ENCODE measurements at regions not wholly inside any gene's neighbourhood (a gene's known extent, or its start where the extent isn't known, plus 50 kb on each side); places are given as distances from the start of the nearest gene placed in this dataset.

GRCh38 chr16:59305850-59306249, 571.7 kb upstream of the GOT2 start:
- DNase-seq (ENCODE audit: extremely low read depth in 1 of 4, low spot score in 3 of 4) (no peak), FAIRE-seq (no peak), ATAC-seq (no peak)
- no peak overlapping the region for H3K4me2 ChIP-seq (ENCODE audit: insufficient read depth, low read length)
- no peak for TF ChIP-seq ZNF589 (CRISPR knock-in tag; IDR thresholded peaks at IDR 0.05; ENCODE audit: low read depth)
- no peak for TF ChIP-seq ZNF280B (CRISPR knock-in tag; IDR thresholded peaks at IDR 0.05)
- TF ChIP-seq CGGBP1 (CRISPR knock-in tag; IDR thresholded peaks at IDR 0.05), result no peak
- no peak for TF ChIP-seq SIX5 (IDR thresholded peaks at IDR 0.05; ENCODE audit: borderline replicate concordance in 1 of 2, insufficient read depth in 1 of 2, low read depth in 1 of 2, low read length in 2 of 2)
- no peak for TF ChIP-seq RBM14 (IDR thresholded peaks at IDR 0.05; ENCODE audit: borderline replicate concordance, insufficient read depth, low read depth, low read length)
- TF ChIP-seq NCOA2 (IDR thresholded peaks at IDR 0.05; ENCODE audit: partially characterized antibody in 2 of 2), result no peak
- no peak for TF ChIP-seq YY1 (IDR thresholded peaks at IDR 0.05; ENCODE audit: borderline replicate concordance in 1 of 3, control insufficient read depth in 1 of 3, extremely low read depth in 1 of 3, insufficient read depth in 3 of 3, insufficient read length in 1 of 3, insufficient replicate concordance in 2 of 3, low read depth in 1 of 3, low read length in 2 of 3)
- TF ChIP-seq ZNF507 (tag; conservative IDR thresholded peaks at IDR 0.05), result no peak
- TF ChIP-seq, protein P1, sequence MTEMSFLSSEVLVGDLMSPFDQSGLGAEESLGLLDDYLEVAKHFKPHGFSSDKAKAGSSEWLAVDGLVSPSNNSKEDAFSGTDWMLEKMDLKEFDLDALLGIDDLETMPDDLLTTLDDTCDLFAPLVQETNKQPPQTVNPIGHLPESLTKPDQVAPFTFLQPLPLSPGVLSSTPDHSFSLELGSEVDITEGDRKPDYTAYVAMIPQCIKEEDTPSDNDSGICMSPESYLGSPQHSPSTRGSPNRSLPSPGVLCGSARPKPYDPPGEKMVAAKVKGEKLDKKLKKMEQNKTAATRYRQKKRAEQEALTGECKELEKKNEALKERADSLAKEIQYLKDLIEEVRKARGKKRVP (CRISPR knock-in tag; IDR thresholded peaks at IDR 0.05), result no peak
- TF ChIP-seq RCOR1 (IDR thresholded peaks at IDR 0.05; ENCODE audit: borderline replicate concordance in 1 of 2, low read depth in 2 of 2, low read length in 2 of 2), result no peak
- TF ChIP-seq SMAD2 (IDR thresholded peaks at IDR 0.05; ENCODE audit: low read depth, low read length), result no peak
- no peak for TF ChIP-seq BMI1 (IDR thresholded peaks at IDR 0.05; ENCODE audit: low read length)
- no peak for TF ChIP-seq SMAD1 (IDR thresholded peaks at IDR 0.05; ENCODE audit: low read depth, low read length, partially characterized antibody)
- TF ChIP-seq, protein P2, sequence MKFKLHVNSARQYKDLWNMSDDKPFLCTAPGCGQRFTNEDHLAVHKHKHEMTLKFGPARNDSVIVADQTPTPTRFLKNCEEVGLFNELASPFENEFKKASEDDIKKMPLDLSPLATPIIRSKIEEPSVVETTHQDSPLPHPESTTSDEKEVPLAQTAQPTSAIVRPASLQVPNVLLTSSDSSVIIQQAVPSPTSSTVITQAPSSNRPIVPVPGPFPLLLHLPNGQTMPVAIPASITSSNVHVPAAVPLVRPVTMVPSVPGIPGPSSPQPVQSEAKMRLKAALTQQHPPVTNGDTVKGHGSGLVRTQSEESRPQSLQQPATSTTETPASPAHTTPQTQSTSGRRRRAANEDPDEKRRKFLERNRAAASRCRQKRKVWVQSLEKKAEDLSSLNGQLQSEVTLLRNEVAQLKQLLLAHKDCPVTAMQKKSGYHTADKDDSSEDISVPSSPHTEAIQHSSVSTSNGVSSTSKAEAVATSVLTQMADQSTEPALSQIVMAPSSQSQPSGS (CRISPR knock-in tag; IDR thresholded peaks at IDR 0.05), result no peak
- no peak for TF ChIP-seq ZNF444 (CRISPR knock-in tag; IDR thresholded peaks at IDR 0.05)
- no peaks in the 10 kb centered on the region for H3K9me3 ChIP-seq (replicated peaks; ENCODE audit: control insufficient read depth, insufficient read depth, low read depth, low read length)
- in situ Hi-C loops (cut with MboI) (no loop called here), intact Hi-C loops (cut with micrococcal nuclease) (no loop called here)
- 2% methylated on average over 4 of the region's 4 CpGs for WGBS (ENCODE audit: insufficient coverage, low coverage, missing lambda C conversion rate)
- H2AFZ ChIP-seq (ENCODE audit: low read depth, low read length), result no peak overlapping the region
- ChIA-PET POLR2A (no interaction called here), CTCF (ENCODE audit: low intra/inter-chr PET ratio) (no interaction called here)
- no peak overlapping the region for H3K4me3 ChIP-seq
- H3K36me3 ChIP-seq (ENCODE audit: control insufficient read depth, insufficient read depth, low read length), result no peaks in the 10 kb centered on the region
- H3K9ac ChIP-seq (ENCODE audit: insufficient read depth in 1 of 2, low read depth in 2 of 2, low read length in 2 of 2), result no peak overlapping the region
- H4K20me1 ChIP-seq (replicated peaks; ENCODE audit: control insufficient read depth, insufficient read depth, low read length), result no peaks in the 10 kb centered on the region
- H3K9me1 ChIP-seq (ENCODE audit: control insufficient read depth, insufficient read depth, low read length), result no peaks in the 10 kb centered on the region
- H3K27me3 ChIP-seq (ENCODE audit: control insufficient read depth in 2 of 2, insufficient read depth in 2 of 2, low read length in 2 of 2), result no peaks in the 10 kb centered on the region
- H3K27ac ChIP-seq (ENCODE audit: extremely low read depth, low read depth, low read length), result no peak overlapping the region
- no peaks in the 10 kb centered on the region for H3K79me2 ChIP-seq (ENCODE audit: control insufficient read depth, insufficient read depth, low read length)
- BruUV-seq (replicated peaks), result no TSS peak
- no peaks in the 10 kb centered on the region for H3K4me1 ChIP-seq (replicated peaks in 1 of 2; ENCODE audit: control insufficient read depth in 2 of 2, insufficient read depth in 2 of 2, low read length in 2 of 2)
